Activated gamma-delta T cell (primary cell): ENCODE measurements at regions not wholly inside any gene's neighbourhood (a gene's known extent, or its start where the extent isn't known, plus 50 kb on each side); places are given as distances from the start of the nearest gene placed in this dataset.

ENCODE experiments used
- DNase-seq: peaks from one replicate; lab custom pipeline; 2025; lab: John Stamatoyannopoulos, UW

DNA sequence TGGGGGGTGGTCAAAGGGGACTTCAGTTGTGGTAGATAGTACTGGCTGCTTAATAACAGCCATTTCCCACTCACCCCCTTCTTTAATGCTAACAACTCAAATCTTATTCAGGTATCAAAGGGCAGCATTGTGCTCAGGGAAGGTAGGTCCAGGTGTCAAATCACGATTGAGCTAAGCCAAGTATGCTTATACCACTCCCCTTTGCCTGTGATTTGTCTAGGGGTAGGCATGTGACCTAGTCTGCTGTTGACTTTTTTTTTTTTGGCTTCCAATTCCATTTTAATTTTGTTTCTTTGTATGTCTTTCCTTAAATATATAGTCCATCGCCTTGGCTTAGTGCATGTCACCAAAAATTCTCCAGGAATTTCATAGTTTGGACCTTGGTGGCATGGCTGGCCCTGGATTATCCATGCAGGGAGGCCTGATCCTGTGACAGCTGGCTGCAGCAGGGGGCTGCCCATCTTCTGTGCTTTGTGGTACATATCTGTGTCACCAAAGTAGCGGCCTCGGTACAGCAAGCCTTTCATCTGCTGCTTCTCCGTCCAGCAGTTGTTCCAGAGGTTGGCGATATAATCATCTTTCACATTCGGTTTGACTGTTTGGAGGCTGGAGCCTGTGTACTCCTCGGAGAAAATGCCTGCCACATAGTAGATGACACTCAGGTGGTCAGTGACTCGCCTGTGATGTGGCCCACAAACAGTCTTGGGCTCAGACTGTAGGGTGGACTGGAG lies 68.1 kb upstream of the SPRED2 start:
- no peak for DNase-seq

- no peak for DNase-seq
Observed at GRCh38 chr2:65499216-65499615, 66.8 kb upstream of the SPRED2 start.

DNA sequence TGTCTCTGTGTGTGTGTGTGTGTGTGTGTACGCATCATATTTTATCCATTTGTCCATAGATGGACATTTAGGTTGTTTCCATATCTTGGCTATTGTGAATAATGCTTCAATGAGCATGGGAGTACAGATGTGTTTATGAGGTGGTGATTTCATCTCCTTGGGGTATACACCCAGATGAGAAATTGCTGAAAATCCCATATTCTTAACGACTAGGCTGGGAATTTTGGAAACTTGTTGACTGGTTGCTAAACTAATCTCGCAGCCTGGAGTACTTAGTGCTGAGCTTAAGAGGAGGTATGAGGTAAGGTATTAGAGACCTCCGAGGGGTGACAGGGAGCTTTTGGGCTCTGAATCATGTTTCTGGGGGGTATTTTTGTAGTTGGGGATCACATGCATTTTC lies 66.0 kb upstream of the SPRED2 start:
- no peak for DNase-seq

- no peak for DNase-seq
Observed at GRCh38 chr2:65495251-65495877, 63.0 kb upstream of the SPRED2 start.

- DNase-seq = no peak
Observed at GRCh38 chr2:65494078-65494477, 61.7 kb upstream of the SPRED2 start.

GRCh38 chr2:65491381-65491905 lies 59.0 kb upstream of the SPRED2 start:
- DNase-seq = no peak

GRCh38 chr2:65490222-65490621 lies 57.8 kb upstream of the SPRED2 start:
- DNase-seq = no peak

GRCh38 chr2:65489269-65489668 lies 56.9 kb upstream of the SPRED2 start:
- no peak for DNase-seq

DNA sequence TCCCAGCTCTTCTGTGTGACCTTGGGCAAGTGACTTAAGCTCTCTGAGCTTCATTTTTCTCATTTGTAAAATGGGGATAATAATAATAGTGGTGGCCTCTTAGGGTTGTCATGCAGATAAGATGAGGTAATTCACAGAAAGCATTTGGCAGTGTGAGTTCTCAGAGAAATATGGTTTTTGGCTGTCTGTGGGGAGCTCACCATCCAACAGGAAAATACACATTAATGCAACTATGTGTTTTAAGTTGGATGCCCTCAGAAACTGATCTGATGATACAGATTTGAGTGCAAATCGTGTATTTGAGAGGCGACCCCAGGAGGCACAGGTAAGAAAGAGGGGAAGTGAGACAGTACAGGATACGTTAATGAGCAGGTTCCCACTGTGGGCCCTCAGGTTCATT lies 56.1 kb upstream of the SPRED2 start:
- DNase-seq = no peak

GRCh38 chr2:65487404-65487803 lies 55.0 kb upstream of the SPRED2 start:
- no peak for DNase-seq

GRCh38 chr2:65486802-65487201 lies 54.4 kb upstream of the SPRED2 start:
- DNase-seq = no peak

DNA sequence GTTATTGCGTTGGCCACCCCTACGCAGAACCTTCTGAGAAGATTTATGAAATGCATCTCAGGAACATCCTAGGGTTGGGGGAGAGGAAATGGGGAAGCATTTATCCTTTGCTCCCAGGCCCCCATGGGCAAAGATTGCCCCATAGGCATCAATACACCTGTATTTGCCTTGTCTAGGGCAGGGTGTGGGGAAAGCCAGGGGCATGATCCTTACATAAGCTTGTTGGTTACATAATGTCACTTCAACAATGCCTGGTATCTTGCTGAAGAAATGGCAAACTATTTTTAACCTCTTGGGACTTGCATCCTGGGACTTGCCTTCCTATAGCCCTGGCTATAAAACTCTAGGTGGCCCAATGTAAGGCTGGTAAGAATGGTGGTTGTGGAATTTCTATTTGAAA lies 53.9 kb upstream of the SPRED2 start:
- no peak for DNase-seq

DNA sequence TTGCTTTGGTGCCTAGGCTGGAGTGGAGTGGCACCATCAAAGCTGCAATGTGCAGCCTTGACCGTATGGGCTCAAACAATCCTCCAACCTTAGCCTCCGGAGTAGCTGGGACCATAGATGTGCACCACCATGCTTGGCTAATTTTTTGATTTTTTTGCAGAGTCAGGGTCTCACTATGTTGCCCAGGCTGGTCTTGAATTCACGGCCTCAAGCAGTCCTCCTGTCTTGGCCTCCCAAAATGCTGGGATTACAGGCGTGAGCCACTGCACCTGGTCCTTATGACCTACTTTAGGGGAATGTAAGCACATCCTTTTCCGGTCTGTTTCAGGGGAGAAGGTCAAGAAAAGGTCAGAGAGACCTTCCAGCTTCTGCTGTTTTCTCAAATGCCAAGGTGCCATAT lies 53.4 kb upstream of the SPRED2 start:
- no peak for DNase-seq

DNA sequence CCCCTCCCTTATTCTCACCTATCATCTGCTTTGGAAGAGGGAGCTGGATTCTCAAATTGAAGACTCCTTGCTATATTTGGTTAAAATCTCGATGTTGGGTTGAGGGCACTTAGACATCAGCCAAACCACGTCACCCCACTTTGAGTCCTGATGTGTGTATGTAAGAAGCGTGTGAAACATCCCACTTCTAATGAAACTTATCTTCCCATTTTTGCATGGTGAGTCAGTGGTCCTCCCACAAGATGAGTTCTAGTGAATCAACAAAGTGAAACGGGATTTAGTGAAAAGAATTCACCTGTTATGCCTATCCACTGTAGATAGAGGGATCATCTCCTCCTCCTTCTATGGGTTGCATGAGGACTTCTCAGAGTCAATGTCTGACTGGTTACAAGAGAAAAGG lies 51.4 kb upstream of the SPRED2 start:
- DNase-seq = no peak

DNA sequence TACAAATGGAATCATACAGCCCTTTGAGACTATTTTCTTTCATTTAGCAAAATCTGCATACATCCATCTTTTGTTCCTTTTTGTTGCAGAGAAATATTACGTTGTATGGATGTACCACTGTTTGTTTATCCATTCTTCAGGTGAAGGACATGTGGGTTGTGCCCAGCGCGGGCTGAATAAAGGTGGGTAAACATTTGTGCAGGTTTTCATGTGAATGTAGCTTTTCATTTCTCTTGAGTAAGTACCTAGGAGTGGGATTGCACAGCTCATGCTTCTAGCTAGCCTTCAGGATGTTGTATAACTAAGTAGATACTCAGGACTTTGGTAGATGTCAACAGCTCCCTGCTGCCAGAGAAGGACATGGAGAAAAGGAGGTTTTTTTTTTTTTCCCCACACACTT lies 50.6 kb upstream of the SPRED2 start:
- no peak for DNase-seq
